ENCODE measurements at regions not wholly inside any gene's neighbourhood (a gene's known extent, or its start where the extent isn't known, plus 50 kb on each side); places are given as distances from the start of the nearest gene placed in this dataset.

- Mint-ChIP-seq H3K9me3 (peaks cover 26% of the 10 kb centered on the region), H3K27me3 (no peaks in the 10 kb centered on the region), H3K27ac (ENCODE audit: low read depth) (no peak overlapping the region), H3K36me3 (ENCODE audit: insufficient read depth) (no peaks in the 10 kb centered on the region), H3K4me1 (no peaks in the 10 kb centered on the region), H3K4me3 (no peak overlapping the region)
- no peak for ATAC-seq (replicated peaks; ENCODE audit: extremely low read depth, poor library complexity, severe bottlenecking)
- no peak for DNase-seq (ENCODE audit: low spot score in 2 of 2)
These were observed 687.6 kb downstream of the DCDC2C start for GRCh38 chr2:4391013-4391412.

GRCh38 chr2:4404363-4404762 lies 701.0 kb downstream of the DCDC2C start:
- Mint-ChIP-seq H3K27me3 (no peaks in the 10 kb centered on the region), H3K4me3 (no peak overlapping the region), H3K9me3 (peaks cover 22% of the 10 kb centered on the region), H3K4me1 (no peaks in the 10 kb centered on the region), H3K36me3 (ENCODE audit: insufficient read depth) (no peaks in the 10 kb centered on the region), H3K27ac (ENCODE audit: low read depth) (no peak overlapping the region)
- ATAC-seq (replicated peaks; ENCODE audit: extremely low read depth, poor library complexity, severe bottlenecking): no peak
- no peak for DNase-seq (ENCODE audit: low spot score in 2 of 2)

- Mint-ChIP-seq H3K27ac (ENCODE audit: low read depth) (no peak overlapping the region), H3K4me3 (no peak overlapping the region), H3K36me3 (ENCODE audit: insufficient read depth) (no peaks in the 10 kb centered on the region), H3K4me1 (no peaks in the 10 kb centered on the region), H3K9me3 (peaks cover 34% of the 10 kb centered on the region), H3K27me3 (no peaks in the 10 kb centered on the region)
- DNase-seq (ENCODE audit: low spot score in 2 of 2) (no peak), ATAC-seq (replicated peaks; ENCODE audit: extremely low read depth, poor library complexity, severe bottlenecking) (no peak)
These were observed 704.9 kb downstream of the DCDC2C start for GRCh38 chr2:4408321-4408720.

GRCh38 chr2:4412637-4413187 lies 709.3 kb downstream of the DCDC2C start:
- no peak overlapping the region for H3K27ac Mint-ChIP-seq (ENCODE audit: low read depth)
- no peaks in the 10 kb centered on the region for H3K36me3 Mint-ChIP-seq (ENCODE audit: insufficient read depth)
- no peak for DNase-seq (ENCODE audit: low spot score in 2 of 2)
- peaks cover 19% of the 10 kb centered on the region for H3K9me3 Mint-ChIP-seq
- ATAC-seq (replicated peaks; ENCODE audit: extremely low read depth, poor library complexity, severe bottlenecking): no peak
- no peaks in the 10 kb centered on the region for H3K4me1 Mint-ChIP-seq
- H3K4me3 Mint-ChIP-seq: no peak overlapping the region
- no peaks in the 10 kb centered on the region for H3K27me3 Mint-ChIP-seq

- Mint-ChIP-seq H3K27ac (ENCODE audit: low read depth) (no peak overlapping the region), H3K9me3 (peaks cover 25% of the 10 kb centered on the region), H3K36me3 (ENCODE audit: insufficient read depth) (no peaks in the 10 kb centered on the region)
These were observed 711.8 kb downstream of the DCDC2C start for GRCh38 chr2:4415171-4415570.

GRCh38 chr2:4415810-4416413 lies 712.5 kb downstream of the DCDC2C start:
- H3K27ac Mint-ChIP-seq (ENCODE audit: low read depth): no peak overlapping the region
- no peak for ATAC-seq (replicated peaks; ENCODE audit: extremely low read depth, poor library complexity, severe bottlenecking)
- H3K4me1 Mint-ChIP-seq: no peaks in the 10 kb centered on the region
- H3K36me3 Mint-ChIP-seq (ENCODE audit: insufficient read depth): no peaks in the 10 kb centered on the region
- H3K27me3 Mint-ChIP-seq: no peaks in the 10 kb centered on the region
- H3K9me3 Mint-ChIP-seq: peaks cover 25% of the 10 kb centered on the region
- H3K4me3 Mint-ChIP-seq: no peak overlapping the region
- no peak for DNase-seq (ENCODE audit: low spot score in 2 of 2)

More at GRCh38 chr2:4415171-4415570, 711.8 kb downstream of the DCDC2C start:
- no peaks in the 10 kb centered on the region for H3K4me1 Mint-ChIP-seq
- no peak overlapping the region for H3K4me3 Mint-ChIP-seq
- no peak for ATAC-seq (replicated peaks; ENCODE audit: extremely low read depth, poor library complexity, severe bottlenecking)
- no peak for DNase-seq (ENCODE audit: low spot score in 2 of 2)
- H3K27me3 Mint-ChIP-seq: no peaks in the 10 kb centered on the region

- no peak for ATAC-seq (replicated peaks; ENCODE audit: extremely low read depth, poor library complexity, severe bottlenecking)
- no peak for DNase-seq (ENCODE audit: low spot score in 2 of 2)
- no peak overlapping the region for H3K4me3 Mint-ChIP-seq
- no peak overlapping the region for H3K27ac Mint-ChIP-seq (ENCODE audit: low read depth)
- H3K9me3 Mint-ChIP-seq: peaks cover 25% of the 10 kb centered on the region
- no peaks in the 10 kb centered on the region for H3K27me3 Mint-ChIP-seq
- no peaks in the 10 kb centered on the region for H3K4me1 Mint-ChIP-seq
- no peaks in the 10 kb centered on the region for H3K36me3 Mint-ChIP-seq (ENCODE audit: insufficient read depth)
These were observed 713.1 kb downstream of the DCDC2C start for GRCh38 chr2:4416431-4416830.

- Mint-ChIP-seq H3K9me3 (peaks cover 23% of the 10 kb centered on the region), H3K4me3 (no peak overlapping the region), H3K36me3 (ENCODE audit: insufficient read depth) (no peaks in the 10 kb centered on the region), H3K27ac (ENCODE audit: low read depth) (no peak overlapping the region), H3K4me1 (no peaks in the 10 kb centered on the region), H3K27me3 (no peaks in the 10 kb centered on the region)
- DNase-seq (ENCODE audit: low spot score in 2 of 2) (no peak), ATAC-seq (replicated peaks; ENCODE audit: extremely low read depth, poor library complexity, severe bottlenecking) (no peak)
These were observed 714.4 kb downstream of the DCDC2C start for GRCh38 chr2:4417771-4418170.

- no peak for DNase-seq (ENCODE audit: low spot score in 2 of 2)
- peaks cover 24% of the 10 kb centered on the region for H3K9me3 Mint-ChIP-seq
- H3K4me3 Mint-ChIP-seq: no peak overlapping the region
- no peak for ATAC-seq (replicated peaks; ENCODE audit: extremely low read depth, poor library complexity, severe bottlenecking)
- H3K27ac Mint-ChIP-seq (ENCODE audit: low read depth): no peak overlapping the region
- no peaks in the 10 kb centered on the region for H3K27me3 Mint-ChIP-seq
- no peaks in the 10 kb centered on the region for H3K36me3 Mint-ChIP-seq (ENCODE audit: insufficient read depth)
- H3K4me1 Mint-ChIP-seq: no peaks in the 10 kb centered on the region
These were observed 716.7 kb downstream of the DCDC2C start for GRCh38 chr2:4420032-4420431.

GRCh38 chr2:4424153-4424552 lies 720.8 kb downstream of the DCDC2C start:
- Mint-ChIP-seq H3K27ac (ENCODE audit: low read depth) (no peak overlapping the region), H3K27me3 (no peaks in the 10 kb centered on the region), H3K9me3 (peaks cover 26% of the 10 kb centered on the region), H3K4me1 (no peaks in the 10 kb centered on the region), H3K36me3 (ENCODE audit: insufficient read depth) (no peaks in the 10 kb centered on the region), H3K4me3 (no peak overlapping the region)
- no peak for ATAC-seq (replicated peaks; ENCODE audit: extremely low read depth, poor library complexity, severe bottlenecking)
- no peak for DNase-seq (ENCODE audit: low spot score in 2 of 2)

- DNase-seq (ENCODE audit: low spot score in 2 of 2): no peak
- no peak for ATAC-seq (replicated peaks; ENCODE audit: extremely low read depth, poor library complexity, severe bottlenecking)
- Mint-ChIP-seq H3K9me3 (peaks cover 26% of the 10 kb centered on the region), H3K4me3 (no peak overlapping the region), H3K27me3 (no peaks in the 10 kb centered on the region), H3K27ac (ENCODE audit: low read depth) (no peak overlapping the region), H3K4me1 (no peaks in the 10 kb centered on the region), H3K36me3 (ENCODE audit: insufficient read depth) (no peaks in the 10 kb centered on the region)
These were observed 723.7 kb downstream of the DCDC2C start for GRCh38 chr2:4427083-4427482.

- no peaks in the 10 kb centered on the region for H3K4me1 Mint-ChIP-seq
These were observed 742.4 kb downstream of the DCDC2C start for GRCh38 chr2:4445821-4446220.

GRCh38 chr2:4454907-4455306 lies 751.5 kb downstream of the DCDC2C start:
- Mint-ChIP-seq H3K27ac (ENCODE audit: low read depth) (no peak overlapping the region), H3K36me3 (ENCODE audit: insufficient read depth) (peaks cover 2% of the 10 kb centered on the region), H3K4me3 (no peak overlapping the region), H3K9me3 (peaks cover 34% of the 10 kb centered on the region), H3K27me3 (no peaks in the 10 kb centered on the region), H3K4me1 (no peaks in the 10 kb centered on the region)
- ATAC-seq (replicated peaks; ENCODE audit: extremely low read depth, poor library complexity, severe bottlenecking) (no peak), DNase-seq (ENCODE audit: low spot score in 2 of 2) (no peak)

More at GRCh38 chr2:4445821-4446220, 742.4 kb downstream of the DCDC2C start:
- Mint-ChIP-seq H3K36me3 (ENCODE audit: insufficient read depth) (no peaks in the 10 kb centered on the region), H3K27ac (ENCODE audit: low read depth) (no peak overlapping the region), H3K4me3 (no peak overlapping the region), H3K27me3 (no peaks in the 10 kb centered on the region), H3K9me3 (peaks cover 18% of the 10 kb centered on the region)
- DNase-seq (ENCODE audit: low spot score in 2 of 2): no peak
- no peak for ATAC-seq (replicated peaks; ENCODE audit: extremely low read depth, poor library complexity, severe bottlenecking)
